ENCODE measurements at regions not wholly inside any gene's neighbourhood (a gene's known extent, or its start where the extent isn't known, plus 50 kb on each side); places are given as distances from the start of the nearest gene placed in this dataset.

GRCh38 chr5:174380311-174380710 lies 334.8 kb downstream of the NSG2 start:
- DNase-seq: no peak

DNA sequence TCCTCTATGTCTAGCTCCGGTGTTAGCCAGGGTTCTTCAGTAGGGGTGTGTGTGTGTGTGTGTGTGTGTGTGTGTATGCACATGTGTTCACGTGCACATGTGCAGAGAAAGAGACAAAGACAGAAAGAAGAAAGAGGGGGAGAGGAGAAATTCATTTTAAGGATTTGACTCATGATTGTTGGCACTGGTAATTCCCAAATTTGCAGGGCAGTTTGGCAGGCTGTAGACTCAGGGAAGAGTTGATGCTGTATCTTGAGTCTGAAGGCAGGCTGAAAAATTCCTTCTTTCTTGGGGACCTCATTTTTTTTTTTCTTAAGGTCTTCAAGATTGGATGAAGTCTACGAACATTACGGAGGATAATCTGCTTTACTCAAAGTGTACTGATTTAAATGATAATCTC lies 335.7 kb downstream of the NSG2 start:
- DNase-seq: no peak

DNA sequence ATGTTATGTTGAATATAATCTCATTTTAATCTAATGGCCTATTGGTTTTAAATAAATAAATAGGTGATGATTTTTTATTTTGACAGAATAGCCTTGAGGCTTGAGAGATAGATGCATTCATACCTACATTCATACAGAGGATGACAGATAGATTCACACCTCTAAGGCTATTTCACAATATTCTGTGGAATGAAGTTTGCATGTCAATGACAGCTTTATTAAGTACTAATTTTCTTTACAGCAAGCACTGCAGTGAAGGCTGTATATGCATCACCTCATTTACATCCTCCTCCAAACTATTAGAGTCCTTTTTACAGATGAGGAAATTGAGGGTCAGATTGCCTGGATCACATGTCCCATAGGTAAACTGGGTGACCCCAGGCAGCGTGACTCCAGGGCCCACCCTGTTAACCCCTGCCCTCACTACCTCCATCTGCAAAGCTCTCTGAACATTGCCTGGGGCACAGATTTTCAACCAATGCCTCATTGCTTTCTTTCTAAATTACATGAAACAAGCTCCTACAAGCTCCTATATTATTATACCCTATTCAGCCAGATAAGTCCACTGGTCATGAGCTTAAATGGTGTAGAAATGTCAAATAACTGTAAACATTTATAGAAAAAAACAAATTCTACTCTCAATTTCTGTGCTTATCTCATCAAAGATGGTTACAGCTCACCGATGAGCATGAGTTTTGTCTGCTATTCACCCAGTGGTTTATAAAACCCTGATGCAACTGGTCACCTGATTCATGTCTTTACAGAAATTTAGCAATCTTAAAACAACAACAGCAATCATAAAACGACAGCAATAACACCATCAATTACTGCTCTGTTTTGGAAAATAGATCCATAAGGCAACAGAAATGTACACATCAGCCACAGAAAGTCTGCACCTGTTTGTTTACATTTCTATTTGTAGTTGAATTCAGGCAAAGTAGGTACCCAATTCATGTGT lies 338.0 kb downstream of the NSG2 start:
- no peak for DNase-seq

DNA sequence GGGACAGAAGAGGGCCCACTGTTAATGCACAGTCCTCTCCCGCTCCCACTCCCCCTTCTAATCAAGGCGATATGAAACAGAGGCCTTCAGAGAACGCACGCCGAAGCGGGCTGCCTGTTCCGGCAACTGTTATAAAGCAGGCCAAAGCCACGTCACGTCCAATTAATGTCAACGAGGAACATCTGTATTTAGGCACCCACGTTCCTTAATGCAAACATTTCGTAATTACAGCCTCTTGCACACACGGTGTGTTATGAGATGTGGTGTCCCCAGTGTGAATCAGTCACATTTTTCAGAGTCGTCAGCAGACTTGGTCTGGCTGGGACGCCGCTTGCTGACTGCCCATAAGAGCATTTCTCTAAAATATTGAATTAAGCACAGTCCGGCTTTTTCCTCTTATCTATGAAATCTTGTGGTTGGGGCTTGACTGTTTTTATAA lies 339.0 kb downstream of the NSG2 start:
- no peak for DNase-seq

- DNase-seq: no peak
Measured at GRCh38 chr5:174386306-174386705, 338.1 kb upstream of the MSX2 start.

DNA sequence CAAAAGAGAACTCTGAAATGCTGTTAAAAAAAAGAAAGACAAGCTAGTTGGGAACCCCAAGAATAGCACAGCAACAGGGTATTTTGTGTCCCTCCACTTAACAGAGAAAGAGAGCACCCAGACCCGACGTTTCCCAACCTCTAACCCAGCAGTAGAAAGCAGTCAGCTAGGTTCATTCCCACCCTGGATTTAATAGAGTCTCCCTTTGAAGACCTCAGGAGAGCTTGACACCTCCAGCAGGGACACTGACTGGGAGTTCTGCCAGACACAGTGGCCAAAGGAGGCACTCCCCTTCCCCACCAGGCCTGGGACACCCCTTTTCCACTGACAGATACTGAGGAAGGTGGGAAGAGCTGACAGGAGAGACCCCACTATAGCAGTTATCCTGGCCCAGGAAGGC lies 337.5 kb upstream of the MSX2 start:
- DNase-seq: no peak

GRCh38 chr5:174387448-174387847 lies 336.9 kb upstream of the MSX2 start:
- DNase-seq: no peak

DNA sequence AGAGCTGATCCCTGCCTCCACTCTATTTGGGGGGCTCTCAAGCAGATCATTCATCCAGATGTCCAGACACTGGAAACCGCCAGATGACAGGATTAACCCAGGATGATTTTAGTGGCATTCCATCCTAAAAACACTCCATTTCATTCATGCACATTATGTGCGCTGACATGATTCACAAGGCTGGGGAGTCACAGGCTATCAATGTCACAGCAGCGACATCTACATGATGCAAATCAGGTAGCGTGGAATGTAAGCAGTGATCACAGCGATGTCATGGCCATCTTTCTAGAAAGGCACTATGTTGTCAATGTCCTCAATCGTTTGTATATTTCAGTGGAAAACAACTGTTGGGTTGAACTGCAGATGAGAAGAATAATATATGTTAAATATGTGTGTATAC lies 331.5 kb upstream of the MSX2 start:
- no peak for DNase-seq

DNA sequence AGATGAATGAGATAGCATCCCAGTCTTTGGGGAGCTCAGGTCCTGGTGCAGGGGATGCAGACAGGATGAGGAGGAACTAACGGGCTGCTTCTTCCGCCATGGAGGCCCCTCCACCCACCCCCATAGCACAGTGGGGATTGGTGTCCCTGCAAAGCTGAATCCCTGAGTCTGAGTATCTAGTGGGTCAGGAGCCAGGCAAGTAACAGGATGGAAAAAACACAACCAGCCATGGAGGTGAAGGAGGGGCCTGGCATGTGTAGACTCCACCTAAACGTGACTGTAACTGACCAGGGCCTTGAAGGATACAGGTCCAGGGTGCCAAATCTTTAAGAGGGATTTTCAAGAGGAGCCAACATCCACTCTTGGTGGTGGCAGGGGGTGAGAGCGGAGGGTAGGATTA lies 327.8 kb upstream of the MSX2 start:
- no peak for DNase-seq

DNA sequence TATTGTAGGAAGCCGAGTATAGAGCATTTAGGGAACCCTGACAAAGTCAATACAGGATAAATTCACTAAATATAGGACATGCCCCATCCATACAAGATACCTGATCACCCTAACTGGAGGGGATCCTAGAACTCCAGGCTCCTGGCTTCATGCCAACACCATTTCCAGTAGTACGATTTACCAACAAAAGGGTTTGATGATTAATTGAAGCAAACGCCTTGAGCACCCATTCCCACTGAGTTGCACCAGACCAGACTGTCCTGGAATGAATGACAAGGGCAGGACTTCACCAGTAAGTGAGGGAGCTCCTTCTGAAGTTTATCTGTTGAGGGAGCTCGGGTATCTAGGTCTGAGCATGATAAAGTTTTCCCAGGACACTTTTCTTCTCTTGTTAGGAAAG lies 327.2 kb upstream of the MSX2 start:
- DNase-seq: no peak

GRCh38 chr5:174398171-174398570 lies 326.2 kb upstream of the MSX2 start:
- DNase-seq: no peak

GRCh38 chr5:174399411-174399810 lies 325.0 kb upstream of the MSX2 start:
- DNase-seq: no peak

- DNase-seq: no peak
Measured at GRCh38 chr5:174400461-174400860, 323.9 kb upstream of the MSX2 start.

GRCh38 chr5:174401793-174402192 lies 322.6 kb upstream of the MSX2 start:
- DNase-seq: no peak

- no peak for DNase-seq
Measured at GRCh38 chr5:174402222-174402812, 322.1 kb upstream of the MSX2 start.

GRCh38 chr5:174404848-174405247 lies 319.5 kb upstream of the MSX2 start:
- no peak for DNase-seq

DNA sequence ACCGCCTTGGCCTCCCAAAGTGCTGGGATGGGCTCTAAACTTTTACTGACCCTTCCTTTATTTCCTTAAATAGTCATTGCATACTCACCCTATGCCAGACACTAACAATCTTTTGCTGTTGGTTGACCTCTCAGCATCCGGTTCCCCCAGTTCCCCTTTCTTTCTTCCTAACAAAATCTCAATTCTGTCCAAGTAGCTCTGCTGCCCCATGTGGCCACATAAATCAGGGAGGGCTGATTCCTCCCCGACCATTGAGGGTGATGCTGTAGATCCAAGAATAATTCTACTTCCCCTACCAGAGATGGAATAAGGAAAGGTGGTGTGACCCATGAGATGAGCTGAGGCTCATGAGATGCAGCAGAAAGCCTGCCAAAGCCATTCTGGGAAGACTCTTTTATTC lies 315.3 kb upstream of the MSX2 start:
- no peak for DNase-seq

DNA sequence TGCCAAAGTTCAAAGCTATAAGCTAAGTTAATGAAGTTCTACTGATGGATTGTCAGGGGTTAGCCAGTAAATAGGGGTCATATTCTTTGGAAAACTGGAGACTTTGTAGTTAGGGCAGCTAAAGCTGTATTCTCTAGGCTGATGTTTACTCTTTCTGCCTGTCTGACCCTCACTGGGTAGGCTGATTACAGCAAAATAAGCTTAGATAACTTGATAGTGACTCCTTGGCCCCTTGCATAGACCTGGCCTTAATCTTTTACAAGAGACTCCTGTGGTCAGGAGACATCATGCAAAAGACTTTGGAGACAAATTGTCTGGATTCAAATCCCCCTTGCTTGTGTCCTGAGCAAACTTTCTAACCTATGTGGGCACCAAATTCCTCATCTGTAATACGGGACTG lies 314.4 kb upstream of the MSX2 start:
- DNase-seq: no peak

GRCh38 chr5:174410716-174411478 lies 313.5 kb upstream of the MSX2 start:
- no peak for DNase-seq

DNA sequence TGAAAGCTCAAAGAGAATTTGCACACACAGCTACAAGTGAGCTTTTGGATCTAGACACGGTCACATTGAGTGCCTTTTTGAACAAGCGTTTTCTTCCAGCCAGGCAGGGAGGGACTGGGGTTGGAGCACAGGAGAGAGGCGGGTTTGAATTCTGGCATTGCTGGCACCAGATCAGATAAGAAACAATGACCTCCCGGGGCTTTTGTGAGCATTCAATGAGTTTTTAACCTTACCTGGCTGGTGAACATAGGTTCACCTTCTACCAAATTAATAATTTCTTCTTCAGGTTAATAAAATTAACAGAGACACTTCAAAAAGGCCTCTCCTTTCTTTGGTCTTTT lies 312.9 kb upstream of the MSX2 start:
- DNase-seq: no peak

DNA sequence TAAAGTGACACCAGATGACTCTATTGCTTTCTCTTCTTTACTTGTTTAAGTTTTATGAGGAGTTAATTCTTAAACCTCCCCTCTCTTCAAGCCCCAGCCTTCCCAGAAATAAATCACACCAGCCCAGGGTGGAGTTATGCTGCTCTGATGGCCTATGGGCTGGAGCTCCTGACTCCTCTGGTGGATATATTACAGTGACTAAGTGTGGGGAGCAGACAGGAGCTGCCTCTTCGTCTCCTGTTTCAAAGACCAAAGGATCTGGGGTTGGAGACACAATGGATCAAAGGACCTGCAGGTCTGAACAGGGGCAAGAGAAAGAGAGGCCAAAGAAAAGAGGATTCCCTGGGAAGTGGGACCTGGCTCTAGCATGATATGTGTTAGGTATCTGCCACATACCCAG lies 312.0 kb upstream of the MSX2 start:
- DNase-seq: no peak

- no peak for DNase-seq
Measured at GRCh38 chr5:174412941-174413340, 311.4 kb upstream of the MSX2 start.

DNA sequence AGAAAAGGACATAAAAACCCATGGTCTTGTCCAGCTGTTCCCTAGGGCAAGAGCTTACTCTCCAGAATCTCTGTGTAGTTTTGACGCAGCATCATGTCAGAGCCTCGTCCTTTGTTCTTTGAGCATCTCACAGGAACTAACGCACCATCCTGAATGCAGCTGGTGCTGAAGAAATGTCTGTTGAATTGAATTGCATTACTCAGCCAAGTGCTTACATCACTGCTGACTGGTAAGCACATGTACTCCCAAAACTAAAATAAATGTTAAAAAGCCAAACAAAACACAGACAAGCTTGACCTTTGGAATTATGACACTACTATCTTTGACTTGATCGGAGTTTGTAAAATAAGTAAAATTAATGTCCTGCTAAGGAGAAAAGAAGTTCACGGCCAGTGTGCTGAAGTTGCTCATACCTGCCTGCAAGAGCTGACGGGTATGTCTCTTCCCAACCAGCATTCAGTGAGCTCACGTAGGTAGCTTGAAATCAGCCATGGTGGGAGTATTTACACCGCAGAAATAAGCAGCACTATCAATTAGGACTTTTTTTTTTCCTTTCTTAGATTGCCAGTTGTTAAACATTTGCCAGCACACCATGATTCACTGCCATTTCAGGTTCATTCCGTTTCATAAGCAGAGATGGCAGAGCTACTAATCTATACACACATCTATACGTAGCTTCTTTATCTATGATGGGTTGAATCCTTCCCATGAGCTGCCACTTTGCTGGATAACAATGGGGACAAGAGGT lies 310.6 kb upstream of the MSX2 start:
- no peak for DNase-seq
